Neural cell (in vitro differentiated cells): ENCODE measurements at regions not wholly inside any gene's neighbourhood (a gene's known extent, or its start where the extent isn't known, plus 50 kb on each side); places are given as distances from the start of the nearest gene placed in this dataset.

Experiments
- H2AFZ ChIP-seq: fragments of 200-600, 300-800 bp; sonication (generic), shearing (Covaris generic); 2 replicates; pipeline ENCODE4 v1.6.0; 2014; ENCODE audit warnings: low read depth, mild to moderate bottlenecking, antibody characterized with exemption, low read length, moderate library complexity
- H3F3A ChIP-seq: fragments of 200-600 bp; shearing (Covaris generic); 2 replicates; pipeline ENCODE4 v1.6.1; 2016; ENCODE audit warnings: mild to moderate bottlenecking, moderate library complexity, mixed read lengths, antibody characterized with exemption, low read length; ENCODE audit not compliant: insufficient read depth, poor library complexity, severe bottlenecking
- H3K27ac ChIP-seq: fragments of 200-600, 300-800 bp; sonication (generic), shearing (Covaris generic); 2 replicates; pipeline ENCODE4 v1.5.1; 2014; ENCODE audit warnings: mild to moderate bottlenecking, low read length, moderate library complexity
- H3K27me3 ChIP-seq: fragments of 300-800, 200-600 bp; sonication (generic), shearing (Covaris generic); 2 replicates; pipeline ENCODE4 v1.6.0; 2014; ENCODE audit warnings: mild to moderate bottlenecking, low read depth, low read length, moderate library complexity; ENCODE audit not compliant: insufficient read depth
- H3K36me3 ChIP-seq: fragments of 300-800, 200-600 bp; sonication (generic), shearing (Covaris generic); 2 replicates; pipeline ENCODE4 v1.5.1; 2014; ENCODE audit warnings: mild to moderate bottlenecking, antibody characterized with exemption, low read length, moderate library complexity; ENCODE audit not compliant: insufficient read depth
- H3K4me2 ChIP-seq: fragments of 300-800, 200-600 bp; sonication (generic), shearing (Covaris generic); 2 replicates; pipeline ENCODE4 v1.6.0; 2014; ENCODE audit warnings: mild to moderate bottlenecking, low read length
- H3K4me3 ChIP-seq: fragments of 300-800, 200-600 bp; sonication (generic), shearing (Covaris generic); 2 replicates; pipeline ENCODE4 v1.5.1; 2014; ENCODE audit warnings: mild to moderate bottlenecking, low read length, moderate library complexity
- H3K79me2 ChIP-seq: fragments of 200-600 bp; shearing (Covaris generic); replicated peaks from 2 replicates; pipeline ENCODE4 v1.6.0; 2014; ENCODE audit warnings: mild to moderate bottlenecking, low read length, moderate library complexity; ENCODE audit not compliant: insufficient read depth
- H3K9ac ChIP-seq: fragments of 300-800, 200-600 bp; sonication (generic), shearing (Covaris generic); 2 replicates; pipeline ENCODE4 v1.6.1; 2016; ENCODE audit warnings: mild to moderate bottlenecking, low read length, mixed read lengths
- H3K9me2 ChIP-seq: fragments of 200-600 bp; shearing (Covaris generic); 2 replicates; pipeline ENCODE4 v1.6.1; 2016; ENCODE audit warnings: mild to moderate bottlenecking, low read length, mixed read lengths; ENCODE audit not compliant: insufficient read depth
- H3K9me3 ChIP-seq: fragments of 200-600, 300-800 bp; sonication (generic), shearing (Covaris generic); 2 replicates; pipeline ENCODE4 v1.6.1; 2016; ENCODE audit warnings: mild to moderate bottlenecking, mixed run types, low read length, moderate library complexity, mixed read lengths
- H4K20me1 ChIP-seq: fragments of 200-600 bp; shearing (Covaris generic); 2 replicates; pipeline ENCODE4 v1.6.1; 2016; ENCODE audit warnings: mild to moderate bottlenecking, mixed run types; ENCODE audit not compliant: insufficient read depth
- CTCF ChIP-seq: fragments of 450-650 bp; IDR thresholded peaks from 2 replicates; pipeline ENCODE4 v1.5.1; 2014; ENCODE audit warnings: antibody characterized with exemption, mild to moderate bottlenecking, moderate library complexity; ENCODE audit not compliant: poor library complexity, severe bottlenecking
- EP300 ChIP-seq: fragments of 450-650 bp; conservative IDR thresholded peaks from 2 replicates; pipeline ENCODE4 v1.6.1; 2014; ENCODE audit warnings: antibody characterized with exemption, mild to moderate bottlenecking, moderate library complexity; ENCODE audit not compliant: poor library complexity, severe bottlenecking
- EZH2 ChIP-seq: fragments of 200-600, 300-800 bp; shearing (Covaris generic), sonication (generic); IDR thresholded peaks from 2 replicates; pipeline ENCODE4 v1.6.1; 2014; ENCODE audit warnings: antibody characterized with exemption, low read length, borderline replicate concordance, mild to moderate bottlenecking; ENCODE audit not compliant: insufficient read depth, poor library complexity, severe bottlenecking
- MXI1 ChIP-seq: fragments of 450-650 bp; conservative IDR thresholded peaks from 2 replicates; pipeline ENCODE4 v1.6.1; 2014; ENCODE audit warnings: antibody characterized with exemption, mild to moderate bottlenecking; ENCODE audit not compliant: poor library complexity, severe bottlenecking
- POLR2AphosphoS5 ChIP-seq: IDR thresholded peaks from 2 replicates; pipeline ENCODE4 v1.6.1; 2012
- RAD21 ChIP-seq: fragments of 450-650 bp; conservative IDR thresholded peaks from 2 replicates; pipeline ENCODE4 v1.6.1; 2014; ENCODE audit warnings: antibody characterized with exemption, mild to moderate bottlenecking, moderate library complexity
- REST ChIP-seq: IDR thresholded peaks from 2 replicates; pipeline ENCODE4 v1.6.1; 2012; ENCODE audit warnings: borderline replicate concordance
- SMC3 ChIP-seq: fragments of 450-650 bp; conservative IDR thresholded peaks from 2 replicates; pipeline ENCODE4 v1.6.1; 2014; ENCODE audit warnings: antibody characterized with exemption, mild to moderate bottlenecking, moderate library complexity; ENCODE audit not compliant: poor library complexity
- TAF1 ChIP-seq: IDR thresholded peaks from 2 replicates; pipeline ENCODE4 v1.6.1; 2012; ENCODE audit warnings: low read depth

- no peak overlapping the region for H3K4me3 ChIP-seq
- H3F3A ChIP-seq = no peaks in the 10 kb centered on the region
- TF ChIP-seq TAF1 (no peak), SMC3 (no peak), MXI1 (no peak), EZH2 (no peak), RAD21 (no peak), POLR2AphosphoS5 (no peak), REST (no peak), EP300 (no peak), CTCF (no peak)
- H3K9me3 ChIP-seq = no peaks in the 10 kb centered on the region
- no peaks in the 10 kb centered on the region for H3K9me2 ChIP-seq
- H3K4me2 ChIP-seq = no peak overlapping the region
- no peak overlapping the region for H2AFZ ChIP-seq
- no peaks in the 10 kb centered on the region for H3K79me2 ChIP-seq
- no peak overlapping the region for H3K27ac ChIP-seq
- no peaks in the 10 kb centered on the region for H3K36me3 ChIP-seq
- no peak overlapping the region for H3K9ac ChIP-seq
- H3K27me3 ChIP-seq = no peaks in the 10 kb centered on the region
- H4K20me1 ChIP-seq = no peaks in the 10 kb centered on the region
These were observed 1411.7 kb upstream of the B3GALT2 start for GRCh38 chr1:194598098-194598497.

- no peak overlapping the region for H3K4me2 ChIP-seq
- H4K20me1 ChIP-seq = no peaks in the 10 kb centered on the region
- no peak for TF ChIP-seq POLR2AphosphoS5
- TF ChIP-seq RAD21 = no peak
- no peak for TF ChIP-seq TAF1
- TF ChIP-seq EP300 = no peak
- H3K27me3 ChIP-seq = no peaks in the 10 kb centered on the region
- no peak overlapping the region for H2AFZ ChIP-seq
- no peaks in the 10 kb centered on the region for H3K36me3 ChIP-seq
- no peak overlapping the region for H3K4me3 ChIP-seq
- no peak overlapping the region for H3K9ac ChIP-seq
- H3F3A ChIP-seq = no peaks in the 10 kb centered on the region
- no peaks in the 10 kb centered on the region for H3K79me2 ChIP-seq
- no peaks in the 10 kb centered on the region for H3K9me3 ChIP-seq
- H3K9me2 ChIP-seq = no peaks in the 10 kb centered on the region
- no peak overlapping the region for H3K27ac ChIP-seq
These were observed 1399.9 kb upstream of the B3GALT2 start for GRCh38 chr1:194586302-194586701.

GRCh38 chr1:194584052-194584451 lies 1397.6 kb upstream of the B3GALT2 start:
- H2AFZ ChIP-seq = no peak overlapping the region
- no peaks in the 10 kb centered on the region for H3K79me2 ChIP-seq
- H3K27ac ChIP-seq = no peak overlapping the region
- no peaks in the 10 kb centered on the region for H3K9me2 ChIP-seq
- no peaks in the 10 kb centered on the region for H3K36me3 ChIP-seq
- no peak overlapping the region for H3K4me2 ChIP-seq
- TF ChIP-seq REST = no peak
- TF ChIP-seq MXI1 = no peak
- TF ChIP-seq CTCF = no peak
- no peak for TF ChIP-seq POLR2AphosphoS5
- TF ChIP-seq EZH2 = no peak
- TF ChIP-seq TAF1 = no peak
- no peak for TF ChIP-seq EP300
- no peak for TF ChIP-seq SMC3
- H3F3A ChIP-seq = no peaks in the 10 kb centered on the region
- no peak overlapping the region for H3K4me3 ChIP-seq
- no peaks in the 10 kb centered on the region for H3K27me3 ChIP-seq
- H3K9ac ChIP-seq = no peak overlapping the region
- no peaks in the 10 kb centered on the region for H4K20me1 ChIP-seq
- H3K9me3 ChIP-seq = no peaks in the 10 kb centered on the region
